H1 (cell line): ENCODE measurements at regions not wholly inside any gene's neighbourhood (a gene's known extent, or its start where the extent isn't known, plus 50 kb on each side); places are given as distances from the start of the nearest gene placed in this dataset.

Source experiments
- CHD2 ChIP-seq: IDR thresholded peaks from 2 replicates; pipeline ENCODE4 v1.6.1; 2012; ENCODE audit warnings: low read length, improper control_type of control experiment
- JUN ChIP-seq: IDR thresholded peaks from 2 replicates; pipeline ENCODE4 v1.6.1; 2011; ENCODE audit warnings: low read depth, mild to moderate bottlenecking, improper control_type of control experiment, low read length
- KDM1A ChIP-seq: fragments of 200-600, 300-600 bp; sonication (generic); IDR thresholded peaks from 2 replicates; pipeline ENCODE4 v1.7.1; 2016; ENCODE audit warnings: mild to moderate bottlenecking, low read length, borderline replicate concordance
- NRF1 ChIP-seq: IDR thresholded peaks from 2 replicates; pipeline ENCODE4 v1.6.1; 2011; ENCODE audit warnings: mild to moderate bottlenecking, low read depth, low read length, improper control_type of control experiment
- POLR2A ChIP-seq, 2 experiments: IDR thresholded peaks; 1 replicate in 1 of 2; 2 replicates in 1 of 2; pipeline ENCODE4 v1.6.1; 2011; ENCODE audit warnings: low read depth in 2 of 2, low read length in 2 of 2, mild to moderate bottlenecking in 2 of 2; ENCODE audit errors: control extremely low read depth in 1 of 2
- RBBP5 ChIP-seq: IDR thresholded peaks from 2 replicates; pipeline ENCODE4 v1.7.1; 2012; ENCODE audit warnings: low read depth, mild to moderate bottlenecking, inconsistent platforms, low read length, moderate library complexity, borderline replicate concordance
- TF ChIP-seq, protein P1 (sequence below): fragments of 300-600 bp; sonication (generic); IDR thresholded peaks from 2 replicates; pipeline ENCODE4 v1.7.1; 2012; ENCODE audit warnings: low read length, moderate library complexity, mild to moderate bottlenecking, inconsistent platforms; ENCODE audit not compliant: insufficient replicate concordance

- TF ChIP-seq, protein P1, sequence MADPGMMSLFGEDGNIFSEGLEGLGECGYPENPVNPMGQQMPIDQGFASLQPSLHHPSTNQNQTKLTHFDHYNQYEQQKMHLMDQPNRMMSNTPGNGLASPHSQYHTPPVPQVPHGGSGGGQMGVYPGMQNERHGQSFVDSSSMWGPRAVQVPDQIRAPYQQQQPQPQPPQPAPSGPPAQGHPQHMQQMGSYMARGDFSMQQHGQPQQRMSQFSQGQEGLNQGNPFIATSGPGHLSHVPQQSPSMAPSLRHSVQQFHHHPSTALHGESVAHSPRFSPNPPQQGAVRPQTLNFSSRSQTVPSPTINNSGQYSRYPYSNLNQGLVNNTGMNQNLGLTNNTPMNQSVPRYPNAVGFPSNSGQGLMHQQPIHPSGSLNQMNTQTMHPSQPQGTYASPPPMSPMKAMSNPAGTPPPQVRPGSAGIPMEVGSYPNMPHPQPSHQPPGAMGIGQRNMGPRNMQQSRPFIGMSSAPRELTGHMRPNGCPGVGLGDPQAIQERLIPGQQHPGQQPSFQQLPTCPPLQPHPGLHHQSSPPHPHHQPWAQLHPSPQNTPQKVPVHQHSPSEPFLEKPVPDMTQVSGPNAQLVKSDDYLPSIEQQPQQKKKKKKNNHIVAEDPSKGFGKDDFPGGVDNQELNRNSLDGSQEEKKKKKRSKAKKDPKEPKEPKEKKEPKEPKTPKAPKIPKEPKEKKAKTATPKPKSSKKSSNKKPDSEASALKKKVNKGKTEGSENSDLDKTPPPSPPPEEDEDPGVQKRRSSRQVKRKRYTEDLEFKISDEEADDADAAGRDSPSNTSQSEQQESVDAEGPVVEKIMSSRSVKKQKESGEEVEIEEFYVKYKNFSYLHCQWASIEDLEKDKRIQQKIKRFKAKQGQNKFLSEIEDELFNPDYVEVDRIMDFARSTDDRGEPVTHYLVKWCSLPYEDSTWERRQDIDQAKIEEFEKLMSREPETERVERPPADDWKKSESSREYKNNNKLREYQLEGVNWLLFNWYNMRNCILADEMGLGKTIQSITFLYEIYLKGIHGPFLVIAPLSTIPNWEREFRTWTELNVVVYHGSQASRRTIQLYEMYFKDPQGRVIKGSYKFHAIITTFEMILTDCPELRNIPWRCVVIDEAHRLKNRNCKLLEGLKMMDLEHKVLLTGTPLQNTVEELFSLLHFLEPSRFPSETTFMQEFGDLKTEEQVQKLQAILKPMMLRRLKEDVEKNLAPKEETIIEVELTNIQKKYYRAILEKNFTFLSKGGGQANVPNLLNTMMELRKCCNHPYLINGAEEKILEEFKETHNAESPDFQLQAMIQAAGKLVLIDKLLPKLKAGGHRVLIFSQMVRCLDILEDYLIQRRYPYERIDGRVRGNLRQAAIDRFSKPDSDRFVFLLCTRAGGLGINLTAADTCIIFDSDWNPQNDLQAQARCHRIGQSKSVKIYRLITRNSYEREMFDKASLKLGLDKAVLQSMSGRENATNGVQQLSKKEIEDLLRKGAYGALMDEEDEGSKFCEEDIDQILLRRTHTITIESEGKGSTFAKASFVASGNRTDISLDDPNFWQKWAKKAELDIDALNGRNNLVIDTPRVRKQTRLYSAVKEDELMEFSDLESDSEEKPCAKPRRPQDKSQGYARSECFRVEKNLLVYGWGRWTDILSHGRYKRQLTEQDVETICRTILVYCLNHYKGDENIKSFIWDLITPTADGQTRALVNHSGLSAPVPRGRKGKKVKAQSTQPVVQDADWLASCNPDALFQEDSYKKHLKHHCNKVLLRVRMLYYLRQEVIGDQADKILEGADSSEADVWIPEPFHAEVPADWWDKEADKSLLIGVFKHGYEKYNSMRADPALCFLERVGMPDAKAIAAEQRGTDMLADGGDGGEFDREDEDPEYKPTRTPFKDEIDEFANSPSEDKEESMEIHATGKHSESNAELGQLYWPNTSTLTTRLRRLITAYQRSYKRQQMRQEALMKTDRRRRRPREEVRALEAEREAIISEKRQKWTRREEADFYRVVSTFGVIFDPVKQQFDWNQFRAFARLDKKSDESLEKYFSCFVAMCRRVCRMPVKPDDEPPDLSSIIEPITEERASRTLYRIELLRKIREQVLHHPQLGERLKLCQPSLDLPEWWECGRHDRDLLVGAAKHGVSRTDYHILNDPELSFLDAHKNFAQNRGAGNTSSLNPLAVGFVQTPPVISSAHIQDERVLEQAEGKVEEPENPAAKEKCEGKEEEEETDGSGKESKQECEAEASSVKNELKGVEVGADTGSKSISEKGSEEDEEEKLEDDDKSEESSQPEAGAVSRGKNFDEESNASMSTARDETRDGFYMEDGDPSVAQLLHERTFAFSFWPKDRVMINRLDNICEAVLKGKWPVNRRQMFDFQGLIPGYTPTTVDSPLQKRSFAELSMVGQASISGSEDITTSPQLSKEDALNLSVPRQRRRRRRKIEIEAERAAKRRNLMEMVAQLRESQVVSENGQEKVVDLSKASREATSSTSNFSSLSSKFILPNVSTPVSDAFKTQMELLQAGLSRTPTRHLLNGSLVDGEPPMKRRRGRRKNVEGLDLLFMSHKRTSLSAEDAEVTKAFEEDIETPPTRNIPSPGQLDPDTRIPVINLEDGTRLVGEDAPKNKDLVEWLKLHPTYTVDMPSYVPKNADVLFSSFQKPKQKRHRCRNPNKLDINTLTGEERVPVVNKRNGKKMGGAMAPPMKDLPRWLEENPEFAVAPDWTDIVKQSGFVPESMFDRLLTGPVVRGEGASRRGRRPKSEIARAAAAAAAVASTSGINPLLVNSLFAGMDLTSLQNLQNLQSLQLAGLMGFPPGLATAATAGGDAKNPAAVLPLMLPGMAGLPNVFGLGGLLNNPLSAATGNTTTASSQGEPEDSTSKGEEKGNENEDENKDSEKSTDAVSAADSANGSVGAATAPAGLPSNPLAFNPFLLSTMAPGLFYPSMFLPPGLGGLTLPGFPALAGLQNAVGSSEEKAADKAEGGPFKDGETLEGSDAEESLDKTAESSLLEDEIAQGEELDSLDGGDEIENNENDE = no peak
- TF ChIP-seq JUN = no peak
- TF ChIP-seq POLR2A (IDR thresholded peaks at IDR 0.05; ENCODE audit: control extremely low read depth in 1 of 2, low read depth in 2 of 2, low read length in 2 of 2) = no peak
- peak; percentile 49; the same call in 1 of the 2 replicates for TF ChIP-seq KDM1A
- TF ChIP-seq CHD2 = no peak
- TF ChIP-seq RBBP5 = no peak
- no peak for TF ChIP-seq NRF1
These were observed 115.2 kb upstream of the NCOR2 start (continued) for GRCh38 chr12:124682425-124683151.
